ENCODE measurements at regions not wholly inside any gene's neighbourhood (a gene's known extent, or its start where the extent isn't known, plus 50 kb on each side); places are given as distances from the start of the nearest gene placed in this dataset.

GRCh38 chr17:63095879-63096278 lies 129.8 kb downstream of the TANC2 start:
- Mint-ChIP-seq H3K4me3 (ENCODE audit: low read depth, unreplicated experiment) (no peak overlapping the region), H3K27me3 (ENCODE audit: unreplicated experiment) (no peaks in the 10 kb centered on the region), H3K9me3 (ENCODE audit: low read depth, unreplicated experiment) (no peaks in the 10 kb centered on the region), H3K4me1 (ENCODE audit: low read depth, unreplicated experiment) (no peaks in the 10 kb centered on the region), H3K36me3 (ENCODE audit: insufficient read depth, unreplicated experiment) (no peaks in the 10 kb centered on the region), H3K27ac (ENCODE audit: unreplicated experiment) (no peak overlapping the region)
- BruUV-seq (replicated peaks) = no TSS peak
- no peak for DNase-seq
- intact Hi-C loops (cut with micrococcal nuclease; ENCODE audit: unreplicated experiment) = no loop called here
- CTCF ChIA-PET = no interaction called here
- no peak for TF ChIP-seq CTCF (IDR thresholded peaks at IDR 0.05; ENCODE audit: unreplicated experiment)

GRCh38 chr17:63096426-63096825 lies 130.4 kb downstream of the TANC2 start:
- H3K36me3 Mint-ChIP-seq (ENCODE audit: insufficient read depth, unreplicated experiment) = no peaks in the 10 kb centered on the region
- H3K27ac Mint-ChIP-seq (ENCODE audit: unreplicated experiment) = no peak overlapping the region
- H3K27me3 Mint-ChIP-seq (ENCODE audit: unreplicated experiment) = no peaks in the 10 kb centered on the region
- intact Hi-C loops (cut with micrococcal nuclease; ENCODE audit: unreplicated experiment) = no loop called here
- CTCF ChIA-PET = no interaction called here
- no peak overlapping the region for H3K4me3 Mint-ChIP-seq (ENCODE audit: low read depth, unreplicated experiment)
- no peaks in the 10 kb centered on the region for H3K9me3 Mint-ChIP-seq (ENCODE audit: low read depth, unreplicated experiment)
- BruUV-seq (replicated peaks) = no TSS peak
- no peaks in the 10 kb centered on the region for H3K4me1 Mint-ChIP-seq (ENCODE audit: low read depth, unreplicated experiment)
- no peak for TF ChIP-seq CTCF (IDR thresholded peaks at IDR 0.05; ENCODE audit: unreplicated experiment)
- DNase-seq = no peak

GRCh38 chr17:63099425-63099824 lies 133.4 kb downstream of the TANC2 start:
- intact Hi-C loops (cut with micrococcal nuclease; ENCODE audit: unreplicated experiment) = no loop called here
- DNase-seq = no peak
- H3K36me3 Mint-ChIP-seq (ENCODE audit: insufficient read depth, unreplicated experiment) = no peaks in the 10 kb centered on the region
- no TSS peak for BruUV-seq (replicated peaks)
- H3K27me3 Mint-ChIP-seq (ENCODE audit: unreplicated experiment) = no peaks in the 10 kb centered on the region
- no peaks in the 10 kb centered on the region for H3K9me3 Mint-ChIP-seq (ENCODE audit: low read depth, unreplicated experiment)
- H3K27ac Mint-ChIP-seq (ENCODE audit: unreplicated experiment) = no peak overlapping the region
- no peaks in the 10 kb centered on the region for H3K4me1 Mint-ChIP-seq (ENCODE audit: low read depth, unreplicated experiment)
- CTCF ChIA-PET = no interaction called here
- no peak for TF ChIP-seq CTCF (IDR thresholded peaks at IDR 0.05; ENCODE audit: unreplicated experiment)
- no peak overlapping the region for H3K4me3 Mint-ChIP-seq (ENCODE audit: low read depth, unreplicated experiment)

- no peaks in the 10 kb centered on the region for H3K27me3 Mint-ChIP-seq (ENCODE audit: unreplicated experiment)
- CTCF ChIA-PET = no interaction called here
- TF ChIP-seq CTCF (IDR thresholded peaks at IDR 0.05; ENCODE audit: unreplicated experiment) = no peak
Observed at GRCh38 chr17:63102034-63102433, 136.0 kb downstream of the TANC2 start.

GRCh38 chr17:63106050-63106449 lies 140.0 kb downstream of the TANC2 start:
- H3K4me3 Mint-ChIP-seq (ENCODE audit: low read depth, unreplicated experiment) = no peak overlapping the region
- no TSS peak for BruUV-seq (replicated peaks)
- intact Hi-C loops (cut with micrococcal nuclease; ENCODE audit: unreplicated experiment) = no loop called here
- DNase-seq = no peak
- CTCF ChIA-PET = no interaction called here
- TF ChIP-seq CTCF (IDR thresholded peaks at IDR 0.05; ENCODE audit: unreplicated experiment) = no peak
- H3K9me3 Mint-ChIP-seq (ENCODE audit: low read depth, unreplicated experiment) = no peaks in the 10 kb centered on the region
- H3K4me1 Mint-ChIP-seq (ENCODE audit: low read depth, unreplicated experiment) = no peaks in the 10 kb centered on the region
- no peak overlapping the region for H3K27ac Mint-ChIP-seq (ENCODE audit: unreplicated experiment)
- no peaks in the 10 kb centered on the region for H3K36me3 Mint-ChIP-seq (ENCODE audit: insufficient read depth, unreplicated experiment)
- H3K27me3 Mint-ChIP-seq (ENCODE audit: unreplicated experiment) = no peaks in the 10 kb centered on the region

More at GRCh38 chr17:63102034-63102433, 136.0 kb downstream of the TANC2 start:
- DNase-seq = no peak
- Mint-ChIP-seq H3K4me3 (ENCODE audit: low read depth, unreplicated experiment) (no peak overlapping the region), H3K27ac (ENCODE audit: unreplicated experiment) (no peak overlapping the region), H3K4me1 (ENCODE audit: low read depth, unreplicated experiment) (no peaks in the 10 kb centered on the region), H3K36me3 (ENCODE audit: insufficient read depth, unreplicated experiment) (no peaks in the 10 kb centered on the region), H3K9me3 (ENCODE audit: low read depth, unreplicated experiment) (no peaks in the 10 kb centered on the region)
- intact Hi-C loops (cut with micrococcal nuclease; ENCODE audit: unreplicated experiment) = no loop called here
- no TSS peak for BruUV-seq (replicated peaks)
